Hepatocyte (in vitro differentiated cells): ENCODE measurements at regions not wholly inside any gene's neighbourhood (a gene's known extent, or its start where the extent isn't known, plus 50 kb on each side); places are given as distances from the start of the nearest gene placed in this dataset.

Source experiments
- EZH2phosphoT487 ChIP-seq: fragments of 200-600 bp; sonication (generic); IDR thresholded peaks from one replicate; pipeline ENCODE4 v1.6.1; 2018; ENCODE audit warnings: antibody characterized with exemption, mild to moderate bottlenecking, low read depth, moderate library complexity; ENCODE audit not compliant: unreplicated experiment, severe bottlenecking
- TF ChIP-seq, protein P1 (sequence below): fragments of 200-600 bp; sonication (generic); IDR thresholded peaks from 2 replicates; pipeline ENCODE4 v1.5.1; 2016; ENCODE audit warnings: antibody characterized with exemption, mild to moderate bottlenecking; ENCODE audit not compliant: poor library complexity

DNA sequence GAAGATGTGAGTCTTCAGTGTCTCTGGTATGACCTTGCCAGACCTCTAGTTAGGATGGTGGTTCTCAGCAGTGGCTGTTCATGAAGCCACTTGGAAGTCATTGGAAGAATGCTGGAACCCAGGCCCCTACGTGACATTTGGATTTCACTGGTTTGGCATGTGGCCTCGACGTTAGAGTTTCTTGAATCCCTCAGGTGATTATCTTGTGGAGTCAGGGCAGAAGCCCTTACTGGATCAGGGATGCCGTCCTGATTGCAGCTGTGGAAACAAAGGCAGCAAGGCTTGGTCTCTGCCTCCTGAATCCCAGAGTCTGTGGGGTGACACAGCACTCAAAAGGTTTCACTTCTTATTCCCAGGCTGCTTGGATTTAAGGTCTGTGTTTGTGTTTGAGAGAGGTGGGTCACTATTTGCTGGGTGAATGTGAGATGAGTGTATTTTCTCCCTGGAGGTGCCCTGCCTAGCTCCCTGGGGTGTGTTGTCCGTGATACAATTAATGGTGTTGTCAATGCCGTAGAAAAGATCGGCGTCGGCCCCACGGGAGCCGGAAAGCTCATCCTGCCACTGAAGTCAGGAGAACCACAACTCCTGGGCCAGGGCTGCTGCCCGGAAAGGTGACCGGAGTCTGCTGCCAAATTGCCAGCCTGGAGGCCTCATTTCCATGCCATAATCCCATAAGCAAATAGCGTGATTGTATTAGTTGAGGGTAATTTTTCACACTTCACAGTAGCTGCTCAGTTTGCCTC is 939.0 kb downstream of the BRD1 start:
- TF ChIP-seq, protein P1, sequence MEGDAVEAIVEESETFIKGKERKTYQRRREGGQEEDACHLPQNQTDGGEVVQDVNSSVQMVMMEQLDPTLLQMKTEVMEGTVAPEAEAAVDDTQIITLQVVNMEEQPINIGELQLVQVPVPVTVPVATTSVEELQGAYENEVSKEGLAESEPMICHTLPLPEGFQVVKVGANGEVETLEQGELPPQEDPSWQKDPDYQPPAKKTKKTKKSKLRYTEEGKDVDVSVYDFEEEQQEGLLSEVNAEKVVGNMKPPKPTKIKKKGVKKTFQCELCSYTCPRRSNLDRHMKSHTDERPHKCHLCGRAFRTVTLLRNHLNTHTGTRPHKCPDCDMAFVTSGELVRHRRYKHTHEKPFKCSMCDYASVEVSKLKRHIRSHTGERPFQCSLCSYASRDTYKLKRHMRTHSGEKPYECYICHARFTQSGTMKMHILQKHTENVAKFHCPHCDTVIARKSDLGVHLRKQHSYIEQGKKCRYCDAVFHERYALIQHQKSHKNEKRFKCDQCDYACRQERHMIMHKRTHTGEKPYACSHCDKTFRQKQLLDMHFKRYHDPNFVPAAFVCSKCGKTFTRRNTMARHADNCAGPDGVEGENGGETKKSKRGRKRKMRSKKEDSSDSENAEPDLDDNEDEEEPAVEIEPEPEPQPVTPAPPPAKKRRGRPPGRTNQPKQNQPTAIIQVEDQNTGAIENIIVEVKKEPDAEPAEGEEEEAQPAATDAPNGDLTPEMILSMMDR = no peak
- TF ChIP-seq EZH2phosphoT487 = no peak
